ENCODE measurements at regions not wholly inside any gene's neighbourhood (a gene's known extent, or its start where the extent isn't known, plus 50 kb on each side); places are given as distances from the start of the nearest gene placed in this dataset.

- no peak for TF ChIP-seq ZNF212 (CRISPR knock-in tag; IDR thresholded peaks at IDR 0.05)
These were observed 165.0 kb upstream of the ANK2 start (continued) for GRCh38 chr4:112884406-112884805.

GRCh38 chr4:112885897-112886296 is 163.6 kb upstream of the ANK2 start:
- no peaks in the 10 kb centered on the region; a peak in 1 of 5 replicates for H3K27me3 ChIP-seq (ENCODE audit: control insufficient read depth in 2 of 2, insufficient read depth in 2 of 2, low read length in 2 of 2)
- no peaks in the 10 kb centered on the region for H3K9me3 ChIP-seq (replicated peaks; ENCODE audit: control insufficient read depth, insufficient read depth, low read depth, low read length)
- no peak for DNase-seq (ENCODE audit: extremely low read depth in 1 of 4, low spot score in 3 of 4)
- H3K9me1 ChIP-seq (ENCODE audit: control insufficient read depth, insufficient read depth, low read length), result no peaks in the 10 kb centered on the region
- H3K27ac ChIP-seq (ENCODE audit: extremely low read depth, low read depth, low read length), result no peak overlapping the region
- no peaks in the 10 kb centered on the region for H3K4me1 ChIP-seq (replicated peaks in 1 of 2; ENCODE audit: control insufficient read depth in 2 of 2, insufficient read depth in 2 of 2, low read length in 2 of 2)
- H3K4me3 ChIP-seq, result no peak overlapping the region
- intact Hi-C loops (cut with micrococcal nuclease) (no loop called here), in situ Hi-C loops (cut with MboI) (no loop called here)
- H2AFZ ChIP-seq (ENCODE audit: low read depth, low read length), result no peak overlapping the region
- BruUV-seq (replicated peaks), result no TSS peak
- ChIA-PET POLR2A (interaction anchor here (1.2 kb wide), 1 partner anchor 11 kb away, joined by 3 read pairs; no protein-coding TSS in a partner anchor), CTCF (ENCODE audit: low intra/inter-chr PET ratio) (no interaction called here)
- ATAC-seq, result no peak
- no peaks in the 10 kb centered on the region for H3K79me2 ChIP-seq (ENCODE audit: control insufficient read depth, insufficient read depth, low read length)
- no peak overlapping the region for H3K4me2 ChIP-seq (ENCODE audit: insufficient read depth, low read length)
- FAIRE-seq, result no peak
- 0% methylated on average over 2 of the region's 2 CpGs for WGBS (ENCODE audit: insufficient coverage, low coverage, missing lambda C conversion rate)
- no peaks in the 10 kb centered on the region for H3K36me3 ChIP-seq (ENCODE audit: control insufficient read depth, insufficient read depth, low read length)
- H3K9ac ChIP-seq (ENCODE audit: insufficient read depth in 1 of 2, low read depth in 2 of 2, low read length in 2 of 2), result no peak overlapping the region
- no peaks in the 10 kb centered on the region for H4K20me1 ChIP-seq (replicated peaks; ENCODE audit: control insufficient read depth, insufficient read depth, low read length)
- TF ChIP-seq KDM5B (IDR thresholded peaks at IDR 0.05; ENCODE audit: insufficient replicate concordance, low read depth, low read length) (no peak), ZNF121 (CRISPR knock-in tag; conservative IDR thresholded peaks at IDR 0.05) (no peak), ZNF431 (CRISPR knock-in tag; IDR thresholded peaks at IDR 0.05) (no peak), HINFP (tag; conservative IDR thresholded peaks at IDR 0.05; ENCODE audit: low read depth) (no peak), CCAR2 (IDR thresholded peaks at IDR 0.05; ENCODE audit: low read depth, low read length) (no peak), ZNF77 (CRISPR knock-in tag; IDR thresholded peaks at IDR 0.05) (no peak), ZNF449 (CRISPR knock-in tag; IDR thresholded peaks at IDR 0.05) (no peak), ZBTB12 (CRISPR knock-in tag; IDR thresholded peaks at IDR 0.05) (no peak), PTTG1 (tag; IDR thresholded peaks at IDR 0.05; ENCODE audit: low read depth) (no peak), NFATC3 (IDR thresholded peaks at IDR 0.05) (no peak), U2AF2 (optimal IDR thresholded peaks at IDR 0.05; ENCODE audit: low read depth, low read length) (no peak), TOE1 (IDR thresholded peaks at IDR 0.05; ENCODE audit: borderline replicate concordance) (no peak), TOE1 (CRISPR knock-in tag; IDR thresholded peaks at IDR 0.05; ENCODE audit: borderline replicate concordance, low read depth) (no peak)
